NCI-H446 treated with DMSO at 0.1 percent for 48 hours (cell line): ENCODE measurements at regions not wholly inside any gene's neighbourhood (a gene's known extent, or its start where the extent isn't known, plus 50 kb on each side); places are given as distances from the start of the nearest gene placed in this dataset.

Source experiments
- DNase-seq: peaks from one replicate; lab custom pipeline; 2025; lab: John Stamatoyannopoulos, UW

- no peak for DNase-seq
These were observed 872.7 kb downstream of the DCDC2C start for GRCh38 chr2:4576075-4576474.

- DNase-seq, result no peak
These were observed 876.6 kb downstream of the DCDC2C start for GRCh38 chr2:4579977-4580376.

GRCh38 chr2:4585057-4585635 lies 881.8 kb downstream of the DCDC2C start:
- no peak for DNase-seq

DNA sequence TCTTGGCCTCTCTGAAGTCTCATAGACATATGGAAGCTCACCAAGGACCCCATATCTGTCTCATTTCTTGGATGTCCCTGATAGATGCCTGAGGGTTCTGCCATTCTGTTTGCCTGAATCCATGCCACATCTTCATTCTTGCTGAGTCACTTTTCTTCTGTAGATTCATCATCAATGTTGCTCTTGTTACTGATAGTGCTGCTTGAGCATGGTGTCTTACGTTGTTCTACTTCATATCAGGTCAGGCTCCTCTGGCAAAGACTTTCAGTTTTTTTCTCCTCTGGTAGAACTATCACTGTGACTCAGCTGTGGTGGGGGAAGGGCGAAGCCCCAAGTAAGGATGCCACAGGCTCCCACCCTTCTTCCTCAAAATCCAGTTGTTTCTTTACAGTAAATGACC lies 885.2 kb downstream of the DCDC2C start:
- no peak for DNase-seq

DNA sequence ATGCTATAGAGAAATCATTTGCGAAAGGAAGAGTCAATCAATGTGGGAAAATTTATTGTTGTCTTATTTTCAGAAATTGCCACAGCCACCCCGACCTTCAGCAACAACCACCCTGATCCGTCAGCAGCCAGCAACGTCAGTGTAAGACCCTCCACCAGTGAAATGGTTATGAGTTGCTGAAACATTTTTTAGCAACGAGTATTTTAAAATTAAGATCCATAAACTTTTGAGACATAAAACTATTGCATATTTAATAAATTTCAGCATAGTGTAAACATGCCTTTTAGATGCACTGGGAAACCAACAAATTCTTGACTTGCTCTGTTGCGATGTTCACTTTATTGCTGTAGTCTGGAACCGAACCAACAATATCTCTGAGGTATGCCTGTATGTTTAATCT lies 887.9 kb downstream of the DCDC2C start:
- no peak for DNase-seq

GRCh38 chr2:4597400-4597799 lies 894.0 kb downstream of the DCDC2C start:
- no peak for DNase-seq

GRCh38 chr2:4604767-4605166 lies 901.4 kb downstream of the DCDC2C start:
- DNase-seq, result no peak

DNA sequence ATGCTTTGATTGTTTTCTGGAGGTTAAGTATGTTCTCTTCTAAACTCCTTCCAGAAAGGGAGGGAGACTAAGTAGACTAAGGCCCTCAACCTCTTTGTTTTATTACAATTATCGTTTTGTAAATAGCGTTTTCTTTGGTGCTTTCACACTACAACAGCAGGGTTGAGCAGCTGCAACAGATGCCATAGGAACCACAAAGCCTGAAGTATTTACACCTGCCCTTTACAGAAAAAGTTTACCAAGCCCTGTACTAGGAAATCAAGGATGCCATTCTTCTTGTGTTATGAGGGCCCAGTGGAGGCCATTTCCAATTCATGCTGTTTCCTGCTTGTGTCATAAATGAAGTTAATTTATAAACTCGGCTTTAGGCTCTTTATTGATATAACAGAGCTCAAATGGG lies 914.8 kb downstream of the DCDC2C start:
- DNase-seq, result no peak

DNA sequence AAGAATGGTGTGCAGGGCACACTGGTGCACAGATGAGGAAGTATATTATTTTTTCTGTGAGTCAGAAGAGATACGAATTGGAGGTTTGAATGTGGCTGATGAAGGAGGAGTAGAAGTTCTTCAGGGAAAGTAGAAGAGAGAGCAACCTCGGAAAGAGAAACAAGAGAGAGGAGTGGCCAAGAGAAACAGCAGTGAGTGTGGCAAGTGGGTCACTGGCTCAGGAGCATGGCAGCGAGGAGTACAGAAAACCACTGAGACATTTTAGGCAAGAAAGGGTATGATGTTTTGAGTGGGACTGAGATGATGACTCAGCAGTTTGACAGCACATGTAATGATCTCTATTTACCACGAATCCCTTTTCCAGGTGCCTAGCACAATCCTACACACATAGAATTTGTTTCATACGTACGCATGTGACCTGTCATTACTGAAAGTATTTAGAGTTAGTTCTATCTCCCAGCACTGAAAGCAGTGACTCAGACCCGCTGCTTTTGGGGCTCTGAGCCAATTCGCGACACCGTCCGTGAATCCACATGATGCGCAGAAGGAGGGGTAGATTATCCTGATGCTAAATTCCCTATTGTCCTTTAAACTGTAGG lies 915.4 kb downstream of the DCDC2C start:
- no peak for DNase-seq

DNA sequence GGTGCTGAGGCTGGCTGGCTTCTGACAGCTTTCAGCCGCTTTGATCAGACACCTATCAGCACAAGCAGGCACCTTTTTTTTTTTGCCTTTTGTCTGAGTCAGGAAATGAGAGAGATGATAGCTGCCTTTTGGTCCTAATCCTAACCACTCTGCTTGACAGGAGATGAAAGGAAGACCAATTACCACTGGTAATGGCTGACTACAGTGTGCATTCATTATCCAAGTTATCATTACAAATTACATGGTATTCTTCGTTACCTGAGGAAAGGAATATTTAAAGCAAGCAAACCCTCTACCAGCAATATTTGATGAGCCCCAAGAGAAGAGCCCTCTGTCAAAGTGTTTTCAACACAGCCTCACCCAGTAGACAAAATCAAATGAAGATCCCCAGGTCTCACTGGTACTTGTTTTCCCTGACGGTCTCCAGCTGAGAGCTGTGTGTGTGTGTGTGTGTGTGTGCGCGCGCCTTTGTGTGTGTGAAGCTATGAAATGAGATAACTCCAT lies 925.7 kb downstream of the DCDC2C start:
- no peak for DNase-seq

DNA sequence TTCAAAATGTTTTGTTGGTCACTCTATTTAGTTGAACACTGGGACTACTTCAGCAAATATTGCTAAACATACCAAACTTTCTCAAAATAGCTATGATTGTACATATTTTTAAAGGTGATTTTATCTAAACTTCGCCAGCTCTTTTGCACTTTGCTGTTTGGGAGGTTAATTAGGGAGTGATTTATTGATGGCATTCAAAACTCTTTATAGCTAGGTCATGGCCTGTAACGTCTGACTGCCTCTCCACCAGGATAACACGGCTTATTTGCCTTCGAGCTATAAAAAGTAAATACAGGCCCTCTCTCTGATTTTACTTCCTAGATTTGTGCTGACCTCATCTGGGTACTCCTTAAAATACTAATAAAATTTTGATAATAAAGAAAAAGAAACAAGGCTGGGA lies 931.9 kb downstream of the DCDC2C start:
- DNase-seq, result no peak

DNA sequence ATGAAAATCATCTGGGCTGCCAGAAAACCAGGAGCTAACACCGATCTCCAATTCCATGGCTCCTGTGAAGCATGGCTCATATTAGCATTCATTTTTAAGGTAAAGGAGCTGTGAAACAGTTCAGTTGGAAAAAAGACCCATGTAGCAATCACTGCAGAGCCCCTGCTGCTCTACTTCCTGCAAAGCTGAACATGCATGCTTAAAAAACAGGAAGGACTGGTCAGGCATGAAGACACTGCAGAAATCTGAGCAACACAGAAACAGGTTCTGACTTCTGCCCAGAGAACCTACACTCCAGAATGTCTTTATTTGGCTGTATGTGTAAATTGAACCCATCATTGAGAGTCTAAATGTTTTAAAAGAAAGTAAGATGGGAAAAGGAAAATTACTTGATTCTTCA lies 950.6 kb downstream of the DCDC2C start:
- no peak for DNase-seq

- no peak for DNase-seq
These were observed 953.0 kb downstream of the DCDC2C start for GRCh38 chr2:4656326-4656725.

GRCh38 chr2:4662161-4662779 lies 958.9 kb downstream of the DCDC2C start:
- DNase-seq, result no peak

DNA sequence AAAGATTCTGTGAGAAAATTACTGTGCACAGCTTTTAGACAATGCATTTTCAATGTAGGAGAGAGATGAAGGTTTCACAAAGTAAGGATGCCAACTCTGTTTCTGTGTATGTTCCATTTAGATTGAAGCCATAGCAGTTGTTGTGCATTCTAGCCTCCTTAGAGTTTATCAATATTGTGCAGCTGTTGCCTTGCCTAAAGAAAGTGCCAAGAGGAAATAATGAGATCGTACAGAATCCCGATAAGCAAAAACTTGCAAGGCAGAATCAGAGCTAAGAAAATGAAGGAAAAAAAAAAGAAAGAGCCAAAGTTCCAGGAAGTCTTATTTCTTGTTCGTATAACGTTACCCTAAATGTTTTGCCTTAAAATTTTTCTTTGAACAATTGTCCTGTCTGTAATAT lies 965.0 kb downstream of the DCDC2C start:
- DNase-seq, result no peak

- DNase-seq, result no peak
These were observed 967.0 kb downstream of the DCDC2C start for GRCh38 chr2:4670331-4670730.

- DNase-seq, result no peak
These were observed 969.7 kb downstream of the DCDC2C start for GRCh38 chr2:4673025-4673489.

DNA sequence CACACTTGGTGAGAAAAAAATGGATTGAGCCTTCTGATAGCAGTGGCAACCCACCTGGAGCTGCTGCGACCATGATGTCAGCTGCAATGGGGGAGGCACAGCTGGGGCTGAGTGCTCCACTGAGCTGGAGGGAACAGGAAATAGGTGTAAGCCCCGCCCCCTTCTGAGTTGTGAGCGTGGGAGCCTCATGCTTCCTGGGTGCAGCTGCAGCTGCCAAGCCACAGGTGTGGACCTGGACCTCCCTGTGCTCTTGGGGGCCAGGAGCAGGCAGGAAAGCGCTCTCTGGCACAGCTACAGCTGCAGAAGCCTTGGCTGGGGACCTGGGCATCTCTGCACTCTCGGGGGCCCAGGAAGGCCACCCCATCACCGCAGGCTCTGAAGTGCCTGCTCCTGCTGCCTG lies 970.6 kb downstream of the DCDC2C start:
- no peak for DNase-seq

DNA sequence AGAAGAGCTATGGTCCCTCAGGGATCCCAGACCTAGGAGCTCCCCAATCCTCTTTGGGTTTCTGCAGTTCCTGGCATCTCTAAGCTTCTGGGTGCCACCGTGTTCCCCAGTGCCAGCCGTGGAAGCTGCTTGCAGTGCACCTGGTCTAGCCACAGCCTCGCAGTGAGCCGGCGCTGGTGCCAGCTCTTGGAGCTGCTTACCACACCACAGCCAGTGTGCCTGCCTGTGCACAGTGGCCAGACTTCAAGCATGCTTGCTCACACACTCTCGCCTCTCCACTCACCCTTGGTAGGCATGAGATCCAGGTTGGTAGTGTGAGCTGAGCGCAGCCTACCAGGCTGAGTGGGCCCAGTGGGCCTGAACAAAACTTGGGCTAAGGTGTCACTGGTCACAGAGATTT lies 971.9 kb downstream of the DCDC2C start:
- DNase-seq, result no peak

GRCh38 chr2:4678927-4679326 lies 975.6 kb downstream of the DCDC2C start:
- no peak for DNase-seq

- DNase-seq, result no peak
These were observed 976.0 kb downstream of the DCDC2C start for GRCh38 chr2:4679391-4679790.

DNA sequence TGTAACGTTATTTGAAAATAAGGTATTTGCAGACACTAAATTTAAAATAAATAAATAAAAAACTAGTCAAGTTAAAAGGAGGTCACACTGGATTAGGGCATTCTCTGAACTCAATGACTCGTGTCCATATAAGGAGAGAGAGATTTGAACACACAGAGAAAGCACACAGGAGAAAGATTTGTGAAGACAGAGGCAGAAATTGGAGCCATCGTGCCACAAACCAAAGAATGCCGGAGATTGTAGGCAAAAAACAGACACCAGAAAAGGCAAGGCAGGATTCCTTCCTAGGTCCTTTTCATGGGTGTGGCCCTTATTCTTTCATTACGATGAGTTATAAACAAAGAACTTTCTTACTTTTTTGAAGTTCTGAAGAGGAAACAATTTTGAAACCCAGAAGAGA lies 981.5 kb downstream of the DCDC2C start:
- no peak for DNase-seq

DNA sequence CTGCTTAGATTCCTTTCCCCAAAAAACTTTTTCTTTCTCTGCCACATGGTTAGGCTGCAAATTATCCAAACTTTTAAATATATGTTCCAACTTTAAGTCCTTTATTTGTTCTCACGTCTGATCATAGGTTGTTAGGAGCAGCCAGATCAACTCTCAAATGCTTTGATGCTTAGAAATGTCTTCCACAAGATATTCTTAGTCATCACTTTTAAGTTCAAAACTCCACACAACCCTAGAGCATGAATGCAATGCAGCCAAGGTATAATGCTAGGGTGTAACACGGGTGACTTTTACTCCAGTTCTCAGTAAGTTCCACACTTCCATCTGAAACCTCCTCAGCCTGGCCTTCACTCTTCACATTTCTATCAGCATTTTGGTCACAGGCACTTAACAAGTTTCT lies 987.5 kb downstream of the DCDC2C start:
- DNase-seq, result no peak

GRCh38 chr2:4693266-4693665 lies 989.9 kb downstream of the DCDC2C start:
- no peak for DNase-seq
